ENCODE measurements at regions not wholly inside any gene's neighbourhood (a gene's known extent, or its start where the extent isn't known, plus 50 kb on each side); places are given as distances from the start of the nearest gene placed in this dataset.
"Not testable (repeated sequence)": the region's sequence is repeated elsewhere in the genome, so short reads cannot be mapped to it uniquely, and the experiment has no call there.

DNA sequence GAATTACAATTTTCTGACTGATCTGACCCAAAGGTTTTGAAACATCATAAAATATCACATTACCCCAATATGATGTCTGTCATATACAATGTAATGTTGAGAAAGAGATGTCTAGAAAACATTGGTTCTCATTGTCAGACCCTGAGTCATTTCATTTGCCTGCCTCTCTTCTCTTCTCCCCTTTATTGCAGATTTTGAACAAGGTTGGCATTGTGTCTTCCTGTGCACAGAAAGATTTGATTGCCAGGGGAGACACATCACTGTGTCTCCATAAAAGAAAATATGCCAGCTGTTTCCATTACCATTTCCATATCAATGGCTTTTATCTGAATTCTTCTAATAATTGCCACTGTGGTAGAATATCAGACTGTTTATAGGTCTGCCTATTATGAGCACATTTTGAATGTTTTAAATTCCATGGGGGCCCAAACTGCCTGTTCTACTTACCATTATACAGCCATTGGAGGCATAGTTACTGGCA lies 65.6 kb downstream of the IFI44 start:
- no peak for DNase-seq

DNA sequence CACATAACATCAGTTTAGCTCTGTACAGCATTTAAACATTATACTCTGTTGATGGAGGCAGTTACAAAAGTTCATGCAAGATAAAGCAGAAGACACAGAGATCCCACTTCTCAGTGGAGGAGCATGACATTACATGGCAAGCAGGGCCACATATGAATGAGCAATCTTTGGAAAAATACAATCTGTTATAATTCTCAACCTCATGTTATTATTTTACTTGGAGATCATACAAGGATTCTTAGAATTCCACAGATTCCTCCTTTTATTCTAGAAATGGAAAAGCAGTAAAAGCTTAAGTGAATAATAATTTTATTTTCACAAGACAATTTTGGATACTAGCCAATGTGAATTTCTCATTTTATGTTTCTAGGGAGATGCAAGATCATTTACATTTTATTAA lies 66.6 kb downstream of the IFI44 start:
- DNase-seq, result no peak

DNA sequence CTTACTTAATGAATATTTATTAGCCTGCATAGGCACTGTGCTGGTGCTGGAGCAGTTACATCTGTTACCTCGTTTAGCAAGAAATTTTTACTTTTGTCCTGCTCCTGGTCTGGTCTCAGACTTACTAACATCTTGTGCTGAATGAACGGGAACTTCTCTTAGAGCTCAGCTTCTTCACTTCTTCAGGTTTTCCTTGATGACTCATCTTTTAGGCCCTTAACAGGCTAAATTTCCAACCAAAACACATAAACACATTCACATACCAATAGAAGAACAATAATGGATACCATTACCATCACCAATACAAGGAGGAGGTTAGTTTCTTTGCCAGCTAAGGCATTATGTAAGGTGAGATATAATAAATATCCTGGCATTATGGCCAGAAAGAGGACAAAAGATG lies 68.9 kb downstream of the IFI44 start:
- no peak for DNase-seq

DNA sequence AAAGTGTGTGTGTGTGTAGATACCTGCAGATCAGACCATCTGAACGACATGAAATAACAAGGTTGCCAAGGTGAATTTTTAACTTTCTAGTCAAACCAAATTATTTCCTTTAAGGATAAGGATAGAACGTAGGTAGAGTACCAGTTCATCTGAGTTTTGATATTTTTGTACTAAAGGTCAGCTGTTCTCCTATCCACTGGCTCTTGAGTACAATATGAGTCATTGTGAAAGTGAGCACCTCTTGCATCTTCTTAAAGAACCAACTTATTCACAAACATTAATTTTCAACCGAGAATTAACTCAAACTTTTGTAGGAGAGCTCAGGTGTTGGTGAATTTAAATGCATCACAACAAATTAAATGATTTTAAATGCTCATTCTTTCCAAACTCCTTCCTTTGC lies 71.5 kb downstream of the IFI44 start:
- no peak for DNase-seq

DNA sequence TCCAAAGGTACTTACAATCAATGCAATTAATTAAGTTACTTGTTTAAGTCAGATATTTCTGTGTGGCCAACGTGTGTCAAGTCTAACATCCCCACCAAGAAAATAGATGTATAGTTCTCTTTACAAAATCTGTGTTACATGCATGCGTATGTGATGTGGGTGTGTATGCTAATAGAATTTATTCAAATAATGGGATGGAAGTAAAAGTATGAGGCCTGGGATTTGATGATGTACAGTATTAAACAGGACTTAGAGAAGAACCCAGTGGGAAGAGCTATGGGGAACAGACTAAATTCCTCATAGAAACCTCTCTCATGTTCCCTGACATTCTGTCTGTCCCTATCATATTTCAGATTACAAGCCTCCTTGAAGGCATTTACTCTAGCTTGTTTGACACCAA lies 72.5 kb downstream of the IFI44 start:
- no peak for DNase-seq

DNA sequence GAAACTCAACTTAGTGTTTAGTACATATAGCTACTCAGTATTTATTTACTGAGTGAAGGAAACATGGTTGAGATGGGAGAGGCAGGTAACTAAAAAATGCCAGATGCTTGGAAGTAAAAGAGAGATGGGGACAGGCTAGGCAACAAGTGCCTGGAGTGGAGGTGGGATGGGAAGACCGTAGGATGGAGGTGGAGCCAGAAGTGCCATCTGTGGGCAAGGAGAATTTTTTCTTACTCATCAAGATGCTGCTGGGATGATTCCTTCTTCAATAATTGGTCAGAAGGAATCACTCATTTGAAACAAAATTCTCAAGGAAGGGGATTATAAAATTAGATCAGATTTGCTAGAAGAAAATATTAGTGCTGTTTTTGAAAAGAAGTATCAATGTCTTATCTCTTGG lies 72.9 kb downstream of the IFI44 start:
- no peak for DNase-seq

DNA sequence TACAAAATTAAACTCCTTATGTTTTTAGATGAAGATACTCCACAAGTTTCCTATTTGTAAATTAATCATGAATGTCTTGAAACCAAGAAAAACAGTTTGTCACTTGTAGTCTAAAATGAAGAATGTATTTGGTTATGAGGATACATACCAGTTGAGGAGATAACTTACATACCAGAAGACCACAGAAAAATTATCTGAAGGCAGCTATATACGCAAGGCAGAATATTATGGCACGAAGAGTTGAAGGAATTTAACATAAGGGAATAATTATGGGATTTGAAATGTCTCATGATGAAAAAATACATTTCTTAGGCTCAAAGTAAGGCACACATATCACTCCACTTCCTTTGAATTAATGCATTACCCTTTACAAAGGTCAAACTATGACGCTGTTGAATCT lies 73.3 kb downstream of the IFI44 start:
- no peak for DNase-seq

DNA sequence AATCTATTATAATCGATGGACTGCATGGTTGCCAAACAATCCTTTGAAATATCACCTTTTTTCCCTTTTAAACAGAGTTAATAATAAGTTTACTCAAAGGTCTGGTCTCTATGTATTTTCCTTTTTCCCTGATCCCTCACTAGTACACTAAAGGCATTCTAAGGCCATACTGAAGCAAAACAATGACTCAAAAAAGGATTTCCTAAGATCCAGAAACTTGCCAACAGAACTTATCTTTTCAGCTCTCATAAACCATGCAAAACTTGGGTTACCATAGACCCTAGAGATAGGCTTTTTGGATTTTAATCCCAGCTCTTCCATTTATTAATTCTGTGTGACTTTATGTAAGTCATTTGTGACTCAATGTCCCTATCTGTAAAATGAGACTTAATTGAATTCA lies 77.1 kb downstream of the IFI44 start:
- no peak for DNase-seq

DNA sequence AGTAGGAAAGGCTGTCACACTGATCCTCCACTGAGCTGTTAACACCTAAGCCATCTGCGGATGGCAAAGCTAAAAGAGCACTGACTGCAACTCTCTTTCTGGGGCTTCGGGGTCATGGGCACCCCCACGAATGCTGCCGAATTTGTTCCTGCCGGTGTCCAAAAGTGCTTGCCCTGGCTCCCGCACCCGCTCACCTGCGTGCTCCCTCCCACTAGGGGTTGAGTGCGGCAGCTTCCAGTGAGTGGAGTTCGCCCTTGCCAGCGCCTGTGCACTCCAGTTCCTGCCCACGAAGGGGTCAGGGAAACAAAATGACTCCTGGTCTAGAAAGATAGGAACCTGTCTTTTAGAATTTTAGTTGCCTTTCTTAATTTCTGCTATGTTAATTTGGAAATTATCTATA lies 78.7 kb downstream of the IFI44 start:
- no peak for DNase-seq

DNA sequence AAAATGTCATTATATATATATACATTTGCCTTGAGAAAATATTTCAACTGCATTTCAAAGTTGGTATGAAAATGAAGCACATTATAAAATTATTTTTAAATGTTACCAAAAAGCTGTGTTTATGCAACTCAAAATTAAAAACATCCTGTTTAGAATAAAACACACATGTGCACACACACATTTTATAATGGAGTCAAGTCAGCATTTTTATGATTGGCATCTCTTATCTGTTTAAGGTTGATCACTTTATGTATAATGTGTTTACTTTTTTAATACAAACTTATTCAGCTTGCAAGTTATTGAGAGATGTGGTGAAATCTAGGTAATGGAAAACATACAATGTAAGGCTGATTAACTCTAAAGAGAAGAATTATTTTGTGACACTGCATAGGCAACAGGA lies 80.4 kb downstream of the IFI44 start:
- DNase-seq, result no peak

DNA sequence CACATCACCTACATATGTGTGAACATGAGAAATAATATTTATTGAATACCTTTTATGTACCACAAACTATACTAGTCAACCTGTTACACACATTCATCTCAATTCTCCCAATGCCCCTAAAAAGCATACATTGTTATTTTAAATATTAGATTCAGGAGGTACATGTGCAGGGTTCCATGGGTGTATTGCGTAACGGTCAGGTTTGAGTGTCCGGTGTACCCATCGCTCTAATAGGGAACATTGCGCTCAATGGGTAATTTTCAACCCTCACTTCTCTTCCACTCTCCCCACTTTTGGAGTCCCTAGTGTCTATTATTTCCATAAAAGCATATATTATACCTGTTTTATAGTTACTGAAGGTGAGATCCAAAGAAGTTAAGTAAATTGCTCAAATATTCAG lies 82.0 kb downstream of the IFI44 start:
- DNase-seq, result no peak

DNA sequence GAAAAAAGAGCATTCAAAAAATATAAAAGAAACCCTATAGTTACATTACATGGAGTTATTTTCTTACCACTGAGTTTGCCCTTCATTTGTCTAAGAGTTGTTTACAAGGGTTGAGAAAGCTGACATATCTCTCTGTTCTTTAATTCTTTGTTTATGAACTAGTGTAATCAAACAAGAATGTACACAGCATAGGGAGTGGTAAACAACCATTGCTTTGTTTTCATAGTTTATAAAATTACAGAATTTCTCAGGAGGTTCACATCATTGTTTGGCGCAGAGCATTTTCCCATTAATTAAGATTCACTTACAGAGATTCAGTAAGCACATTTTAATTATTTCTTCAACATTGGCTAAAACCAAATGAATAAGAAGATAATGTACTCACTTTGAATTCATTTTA lies 87.6 kb downstream of the IFI44 start:
- DNase-seq, result no peak

DNA sequence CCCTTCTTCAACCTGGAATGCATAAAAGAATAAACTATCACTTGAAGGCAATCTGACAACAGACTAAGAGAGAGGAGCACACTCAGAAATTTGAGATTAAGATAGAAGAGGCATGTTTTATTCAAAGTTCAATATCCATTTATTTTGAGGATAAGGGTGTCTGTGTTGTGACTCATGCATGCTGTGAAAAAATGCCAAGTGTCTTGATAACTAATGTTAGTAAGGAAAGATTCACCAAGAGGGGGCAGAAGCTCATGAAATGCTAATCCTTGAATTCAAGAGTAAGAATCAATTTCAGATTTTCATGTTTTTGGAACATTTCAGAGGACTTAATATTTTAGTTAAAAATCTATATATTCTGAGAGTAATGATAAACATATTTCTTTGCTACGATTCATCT lies 94.0 kb downstream of the IFI44 start:
- DNase-seq, result no peak

DNA sequence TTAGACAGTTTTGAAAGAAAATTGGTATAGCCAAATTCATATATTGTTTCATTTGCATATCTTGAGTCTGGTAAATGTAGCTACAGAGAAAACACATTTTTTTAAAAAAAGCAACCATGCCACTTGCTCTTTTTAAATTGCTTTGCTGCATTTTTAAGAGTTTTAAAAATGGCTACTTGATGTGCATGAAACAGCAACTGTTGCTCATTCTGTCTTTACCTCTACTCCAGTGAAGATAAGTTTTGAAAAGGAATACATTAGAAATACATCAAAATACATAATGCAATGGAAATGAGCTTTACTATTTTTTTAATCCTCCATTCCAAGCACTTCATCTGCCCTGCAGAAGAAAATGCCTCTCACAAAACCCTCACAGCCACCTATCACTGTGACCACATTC lies 95.5 kb downstream of the IFI44 start:
- no peak for DNase-seq

DNA sequence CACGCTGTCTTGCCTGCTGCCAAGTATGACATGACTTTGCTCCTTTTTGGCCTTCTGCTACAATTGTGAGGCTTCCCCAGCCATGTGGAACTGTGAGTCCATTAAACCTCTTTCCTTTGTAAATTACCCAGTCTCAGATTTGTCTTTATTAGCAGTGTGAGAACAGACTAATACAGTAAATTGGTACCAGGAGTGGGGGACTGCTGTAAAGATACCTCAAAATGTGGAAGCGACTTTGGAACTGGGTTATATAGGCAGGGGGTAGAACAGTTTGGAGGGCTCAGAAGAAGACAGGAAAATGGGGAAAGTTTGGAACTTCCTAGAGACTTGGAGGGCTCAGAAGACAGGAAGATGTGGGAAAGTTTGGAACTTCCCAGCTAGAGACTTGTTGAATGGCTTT lies 104.0 kb downstream of the IFI44 start:
- not testable (repeated sequence) for DNase-seq

DNA sequence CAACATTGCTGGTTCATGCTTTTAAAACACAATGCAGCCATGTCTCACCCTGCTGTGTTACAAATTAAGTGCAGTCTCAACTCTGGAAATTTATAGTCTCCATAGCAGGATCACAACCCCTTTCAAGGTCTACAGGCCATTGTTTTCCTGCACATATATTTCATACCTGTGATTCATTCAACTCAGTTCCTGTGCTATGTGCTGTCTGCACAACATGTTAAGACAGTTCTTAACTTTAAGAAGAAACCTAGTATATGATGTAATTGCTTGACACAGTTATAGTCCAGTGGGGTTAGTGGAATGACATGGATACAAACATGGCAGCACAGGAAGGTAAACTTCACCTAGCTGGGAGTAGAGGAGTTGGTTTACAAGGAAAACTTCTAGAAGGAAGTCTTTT lies 106.4 kb downstream of the IFI44 start:
- DNase-seq, result no peak

DNA sequence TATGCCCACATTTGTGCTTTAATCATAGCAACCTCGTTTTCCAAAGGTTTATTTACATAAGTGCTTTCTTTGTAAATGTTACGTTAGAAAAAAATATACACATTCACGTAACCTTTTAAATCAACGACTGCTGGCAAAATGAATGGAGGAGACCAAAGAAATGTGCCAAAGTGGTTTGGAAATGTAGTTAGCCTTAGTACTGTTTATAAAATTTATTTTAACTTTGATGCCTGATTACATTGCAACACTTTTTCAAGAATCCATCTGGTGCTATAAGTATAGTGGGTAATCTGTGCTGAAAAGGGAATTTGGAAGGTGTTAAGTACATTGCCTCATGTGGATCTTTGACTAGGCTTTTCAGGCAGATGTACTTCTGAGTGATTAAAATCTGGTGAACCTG lies 108.9 kb downstream of the IFI44 start:
- no peak for DNase-seq

DNA sequence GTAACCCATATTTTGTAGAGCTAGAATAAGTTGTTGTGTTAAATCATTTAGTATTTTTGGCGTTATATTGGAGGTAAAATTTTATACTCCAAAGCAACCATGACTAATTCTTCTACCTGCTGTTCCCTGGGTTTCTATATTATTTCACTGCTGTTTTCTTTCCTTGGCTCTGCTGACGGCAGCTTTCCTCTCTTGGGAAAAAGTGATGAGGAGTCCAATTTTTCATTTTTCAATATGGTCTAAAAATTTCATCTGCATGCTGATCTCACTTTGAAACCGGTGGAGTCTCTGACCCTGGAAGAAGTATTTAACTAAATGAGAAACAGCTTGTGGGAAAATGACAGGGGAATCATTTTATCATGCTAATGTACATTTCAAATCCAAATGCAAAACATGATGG lies 110.2 kb downstream of the IFI44 start:
- DNase-seq, result no peak

DNA sequence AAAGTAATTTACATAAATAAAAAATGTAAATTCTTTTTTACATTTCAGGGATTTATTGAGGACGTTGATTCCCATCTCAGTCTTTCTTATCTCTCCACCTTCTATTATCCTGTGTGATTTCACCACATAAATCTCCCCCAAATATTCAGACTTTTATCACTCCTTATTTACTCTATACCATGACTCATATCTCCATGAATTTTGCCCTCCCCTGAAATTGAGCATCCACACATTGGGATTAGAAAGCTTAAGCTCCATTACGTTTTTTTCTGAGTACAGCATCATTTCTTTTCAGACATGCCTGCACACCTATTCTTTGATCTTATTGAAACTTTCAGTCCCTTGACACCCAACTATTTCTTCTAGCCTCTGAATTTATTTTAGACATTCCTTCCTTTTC lies 111.2 kb downstream of the IFI44 start:
- DNase-seq, result no peak

DNA sequence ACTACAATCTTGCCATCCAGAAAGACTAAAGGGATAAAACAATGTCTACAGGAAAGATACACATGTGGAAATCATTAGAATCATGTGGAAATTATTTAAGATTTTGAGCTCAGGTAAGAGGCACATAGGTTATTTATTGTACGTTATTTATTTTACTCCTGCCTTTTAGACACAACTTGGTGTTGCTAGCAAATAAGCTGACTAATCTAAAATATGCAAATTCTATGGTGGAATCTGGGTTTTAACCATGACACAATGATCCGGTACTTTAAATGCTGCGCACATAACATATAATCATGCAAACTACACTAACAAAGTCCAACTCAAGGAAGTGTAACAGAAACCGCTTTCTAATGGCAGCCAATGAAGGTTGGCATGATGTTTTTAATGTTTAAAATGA lies 112.5 kb downstream of the IFI44 start:
- DNase-seq, result no peak

DNA sequence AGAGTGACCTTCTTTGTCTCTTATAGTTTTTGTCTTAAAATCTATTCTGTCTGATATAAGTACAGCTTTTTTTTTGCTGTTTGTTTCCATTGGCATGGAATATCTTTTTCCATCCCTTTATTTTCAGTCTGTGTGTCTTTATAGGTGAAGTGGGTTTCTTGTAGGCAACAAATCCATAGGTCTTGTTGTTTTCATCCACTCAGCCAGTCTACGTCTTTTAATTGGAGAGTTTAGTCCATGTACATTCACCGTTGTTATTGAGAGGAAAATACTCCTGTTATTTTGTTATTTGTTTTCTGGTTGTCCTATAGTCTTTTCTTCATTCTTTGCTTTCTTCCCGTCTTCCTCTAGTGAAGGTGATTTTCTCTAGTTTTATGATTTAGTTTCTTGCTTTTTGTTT lies 115.9 kb downstream of the IFI44 start:
- DNase-seq, result no peak

DNA sequence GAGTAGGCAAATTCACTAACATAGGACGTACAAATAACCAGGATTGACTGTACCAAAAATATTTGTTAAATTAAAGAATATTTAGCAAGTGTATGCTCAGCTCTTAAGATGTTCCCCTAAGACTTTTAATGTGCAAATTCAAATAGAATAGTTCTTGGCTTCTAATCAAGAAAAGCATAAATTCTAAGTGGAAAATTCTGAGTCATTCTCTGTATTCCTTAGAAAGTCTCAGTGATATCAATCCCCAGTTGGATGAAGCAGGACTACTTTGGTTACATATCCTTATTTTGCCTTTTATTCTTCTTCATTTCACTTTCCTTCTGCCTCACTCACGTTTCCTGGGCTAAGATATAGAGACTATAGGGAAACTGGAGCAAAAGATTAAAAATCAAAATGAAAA lies 130.2 kb downstream of the IFI44 start:
- no peak for DNase-seq

DNA sequence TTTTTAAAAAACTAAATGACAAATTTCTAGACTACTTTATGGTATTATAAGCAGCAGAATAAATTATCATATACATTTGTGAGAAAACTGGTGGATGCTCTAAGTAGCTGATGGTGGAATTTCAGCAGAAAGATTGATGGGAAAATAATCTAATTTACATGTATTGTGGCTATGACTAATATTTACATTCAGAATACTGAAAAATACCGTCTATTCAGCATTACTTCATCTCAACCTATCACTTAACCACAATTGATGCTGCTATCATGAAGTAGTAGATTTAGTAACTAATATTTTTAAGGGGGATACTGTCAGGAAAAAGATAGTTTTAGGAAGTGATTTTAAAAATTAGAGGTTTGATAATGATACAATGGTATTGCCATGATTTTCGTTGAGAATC lies 137.9 kb downstream of the IFI44 start:
- DNase-seq, result no peak

DNA sequence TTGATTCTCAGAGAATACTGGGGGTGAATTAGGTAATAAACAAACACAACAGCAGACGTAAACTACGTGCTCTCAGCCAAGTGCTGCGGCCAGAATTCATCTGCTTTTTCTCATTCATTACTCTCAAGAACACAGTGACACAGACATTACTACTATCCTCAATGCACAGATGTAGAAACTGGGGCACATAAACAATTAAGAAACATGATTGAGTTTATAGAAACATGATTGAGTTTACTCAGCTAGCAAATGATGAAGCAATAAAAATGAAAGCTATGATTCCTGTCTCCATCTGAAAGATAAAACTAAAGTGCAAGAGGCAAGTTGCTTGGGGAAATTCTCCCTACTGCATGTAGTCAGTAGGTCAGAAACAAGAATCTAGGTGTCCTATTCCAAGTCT lies 140.5 kb downstream of the IFI44 start:
- no peak for DNase-seq

DNA sequence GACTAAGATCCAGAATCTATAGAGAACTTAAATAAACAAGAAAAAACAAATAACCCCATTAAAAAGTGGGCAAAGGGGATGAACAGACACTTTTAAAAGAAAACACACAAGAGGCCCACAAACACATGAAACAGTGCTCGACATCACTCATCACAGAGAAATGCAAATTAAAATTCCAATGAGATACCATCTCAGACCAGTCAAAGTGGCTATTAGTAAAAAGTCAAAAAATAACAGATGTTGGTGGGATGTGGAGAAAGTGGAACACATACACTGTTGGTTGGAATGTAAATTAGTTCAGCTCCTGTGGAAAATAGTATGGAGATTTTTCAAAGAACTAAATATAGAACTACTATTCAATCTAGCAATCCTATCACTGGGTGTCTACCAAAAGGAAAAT lies 143.1 kb downstream of the IFI44 start:
- DNase-seq, result no peak

DNA sequence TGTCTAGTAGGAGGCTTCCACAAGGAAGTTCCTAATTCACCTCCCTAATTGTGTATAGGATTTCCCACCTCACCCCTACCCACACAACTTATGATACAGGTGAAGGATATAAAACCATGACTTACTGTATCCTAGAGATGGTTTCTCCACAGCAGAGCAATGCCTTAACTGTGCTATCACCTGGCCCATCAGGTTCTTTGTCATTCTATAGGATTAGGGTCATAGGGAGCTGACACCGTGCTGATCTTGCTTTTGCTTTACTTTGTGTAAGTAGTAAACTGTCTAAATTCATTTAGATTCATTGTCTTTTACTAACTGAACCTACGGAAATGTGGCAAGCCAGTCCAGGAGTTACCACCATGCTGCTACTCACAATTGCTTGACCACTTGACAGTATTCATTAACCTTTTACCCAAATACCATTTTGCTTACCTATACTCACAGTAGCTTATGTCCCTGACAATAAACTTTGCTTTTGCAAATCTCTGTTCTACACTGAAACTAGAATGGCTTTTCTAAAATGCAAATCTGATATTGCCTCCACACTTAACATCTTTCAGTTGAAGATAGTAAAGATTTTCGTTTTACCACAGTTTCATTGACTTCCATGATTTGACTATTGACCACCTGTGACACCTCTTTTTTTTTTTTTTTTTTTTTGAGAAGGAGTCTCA lies 147.6 kb downstream of the IFI44 start:
- no peak for DNase-seq

All from COR-L47 (cell line).